ENCODE measurements at regions not wholly inside any gene's neighbourhood (a gene's known extent, or its start where the extent isn't known, plus 50 kb on each side); places are given as distances from the start of the nearest gene placed in this dataset.

DNA sequence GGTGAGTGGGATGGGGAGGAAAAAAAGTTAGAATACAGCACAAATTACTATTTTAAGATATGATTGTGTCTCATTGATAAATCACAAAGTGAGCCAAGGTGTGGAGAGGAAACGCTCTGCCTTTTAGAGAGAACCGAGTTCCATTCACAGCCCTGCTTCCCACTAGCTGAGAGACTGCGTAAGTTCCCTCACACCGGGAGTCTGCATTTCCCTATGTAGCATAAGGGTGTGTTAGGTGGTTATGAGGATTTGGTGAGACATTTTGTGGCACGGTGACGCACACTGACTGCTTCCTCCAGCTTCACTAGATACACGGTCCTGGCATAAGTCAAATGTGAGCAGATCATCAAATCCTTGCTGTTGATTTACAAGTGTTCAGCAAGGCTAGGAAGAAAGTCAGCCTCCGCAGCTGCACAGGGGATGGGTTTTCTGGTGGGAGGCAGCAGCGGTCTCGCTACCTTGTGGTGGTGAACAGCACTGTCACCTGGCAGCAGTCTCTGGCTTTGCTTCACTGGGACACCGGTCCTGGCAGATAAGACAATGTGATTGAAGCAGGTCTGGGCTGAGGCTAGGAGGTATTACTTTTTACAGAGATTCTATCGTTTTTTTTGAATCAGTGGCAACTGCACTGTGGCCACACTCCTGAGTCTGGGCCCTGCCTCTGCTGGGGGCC is 312.2 kb upstream of the B3GAT1 start:
- TF ChIP-seq ARNTL (CRISPR knock-in tag; IDR thresholded peaks at IDR 0.05; ENCODE audit: borderline replicate concordance, low read depth) (no peak), ZFP30 (CRISPR knock-in tag; IDR thresholded peaks at IDR 0.05) (no peak), RARB (CRISPR knock-in tag; IDR thresholded peaks at IDR 0.05) (no peak), ESRRG (CRISPR knock-in tag; IDR thresholded peaks at IDR 0.05) (no peak), ZNF70 (CRISPR knock-in tag; IDR thresholded peaks at IDR 0.05) (no peak), ZNF8 (CRISPR knock-in tag; IDR thresholded peaks at IDR 0.05) (no peak), OSR1 (CRISPR knock-in tag; IDR thresholded peaks at IDR 0.05) (no peak), CSDC2 (CRISPR knock-in tag; IDR thresholded peaks at IDR 0.05) (no peak), PPARA (CRISPR knock-in tag; IDR thresholded peaks at IDR 0.05; ENCODE audit: borderline replicate concordance) (no peak), GLIS3 (CRISPR knock-in tag; IDR thresholded peaks at IDR 0.05) (no peak), TCF4 (CRISPR knock-in tag; IDR thresholded peaks at IDR 0.05; ENCODE audit: borderline replicate concordance) (no peak), ZNF565 (CRISPR knock-in tag; conservative IDR thresholded peaks at IDR 0.05; ENCODE audit: low read depth) (no peak)
- TF ChIP-seq, protein P1, sequence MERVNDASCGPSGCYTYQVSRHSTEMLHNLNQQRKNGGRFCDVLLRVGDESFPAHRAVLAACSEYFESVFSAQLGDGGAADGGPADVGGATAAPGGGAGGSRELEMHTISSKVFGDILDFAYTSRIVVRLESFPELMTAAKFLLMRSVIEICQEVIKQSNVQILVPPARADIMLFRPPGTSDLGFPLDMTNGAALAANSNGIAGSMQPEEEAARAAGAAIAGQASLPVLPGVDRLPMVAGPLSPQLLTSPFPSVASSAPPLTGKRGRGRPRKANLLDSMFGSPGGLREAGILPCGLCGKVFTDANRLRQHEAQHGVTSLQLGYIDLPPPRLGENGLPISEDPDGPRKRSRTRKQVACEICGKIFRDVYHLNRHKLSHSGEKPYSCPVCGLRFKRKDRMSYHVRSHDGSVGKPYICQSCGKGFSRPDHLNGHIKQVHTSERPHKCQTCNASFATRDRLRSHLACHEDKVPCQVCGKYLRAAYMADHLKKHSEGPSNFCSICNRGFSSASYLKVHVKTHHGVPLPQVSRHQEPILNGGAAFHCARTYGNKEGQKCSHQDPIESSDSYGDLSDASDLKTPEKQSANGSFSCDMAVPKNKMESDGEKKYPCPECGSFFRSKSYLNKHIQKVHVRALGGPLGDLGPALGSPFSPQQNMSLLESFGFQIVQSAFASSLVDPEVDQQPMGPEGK (CRISPR knock-in tag; IDR thresholded peaks at IDR 0.05; ENCODE audit: borderline replicate concordance) = no peak
- TF ChIP-seq, protein P2, sequence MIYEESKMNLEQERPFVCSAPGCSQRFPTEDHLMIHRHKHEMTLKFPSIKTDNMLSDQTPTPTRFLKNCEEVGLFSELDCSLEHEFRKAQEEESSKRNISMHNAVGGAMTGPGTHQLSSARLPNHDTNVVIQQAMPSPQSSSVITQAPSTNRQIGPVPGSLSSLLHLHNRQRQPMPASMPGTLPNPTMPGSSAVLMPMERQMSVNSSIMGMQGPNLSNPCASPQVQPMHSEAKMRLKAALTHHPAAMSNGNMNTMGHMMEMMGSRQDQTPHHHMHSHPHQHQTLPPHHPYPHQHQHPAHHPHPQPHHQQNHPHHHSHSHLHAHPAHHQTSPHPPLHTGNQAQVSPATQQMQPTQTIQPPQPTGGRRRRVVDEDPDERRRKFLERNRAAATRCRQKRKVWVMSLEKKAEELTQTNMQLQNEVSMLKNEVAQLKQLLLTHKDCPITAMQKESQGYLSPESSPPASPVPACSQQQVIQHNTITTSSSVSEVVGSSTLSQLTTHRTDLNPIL (CRISPR knock-in tag; IDR thresholded peaks at IDR 0.05; ENCODE audit: low read depth) = no peak
